GM10266 (cell line): ENCODE measurements at regions not wholly inside any gene's neighbourhood (a gene's known extent, or its start where the extent isn't known, plus 50 kb on each side); places are given as distances from the start of the nearest gene placed in this dataset.

Source experiments
- DNase-seq: peaks from one replicate; pipeline ENCODE4 v3.0.0; 2012; ENCODE audit errors: extremely low spot score
- CTCF ChIP-seq: IDR thresholded peaks from 2 replicates; pipeline ENCODE4 v1.5.1; 2012; ENCODE audit warnings: mild to moderate bottlenecking, low read depth; ENCODE audit not compliant: control insufficient read depth, insufficient read depth; ENCODE audit errors: missing control alignments

GRCh38 chr18:52070291-52070756 is 269.7 kb upstream of the DCC start:
- no peak for TF ChIP-seq CTCF
- DNase-seq: no peak

- TF ChIP-seq CTCF: no peak
- no peak for DNase-seq
These were observed 262.6 kb upstream of the DCC start for GRCh38 chr18:52077251-52077983.

DNA sequence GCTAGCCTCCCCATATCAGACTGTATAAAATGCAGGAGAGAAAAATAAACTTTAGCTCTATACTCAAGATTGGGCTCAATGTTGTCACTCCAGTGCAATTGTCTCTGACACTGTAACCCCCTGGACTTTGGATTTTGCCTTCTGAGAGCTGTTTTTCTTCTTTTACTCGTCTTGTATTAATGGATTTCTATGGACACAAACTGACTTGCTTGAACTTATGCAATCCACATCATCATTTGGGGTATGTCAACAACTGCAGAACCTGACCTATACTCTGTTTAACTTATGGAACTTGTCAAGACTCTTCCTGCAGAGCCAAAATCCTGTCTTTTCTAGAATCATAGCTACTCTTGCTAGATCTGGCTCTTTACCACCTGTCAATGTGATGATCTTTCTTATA is 257.8 kb upstream of the DCC start:
- no peak for DNase-seq
- no peak for TF ChIP-seq CTCF

DNA sequence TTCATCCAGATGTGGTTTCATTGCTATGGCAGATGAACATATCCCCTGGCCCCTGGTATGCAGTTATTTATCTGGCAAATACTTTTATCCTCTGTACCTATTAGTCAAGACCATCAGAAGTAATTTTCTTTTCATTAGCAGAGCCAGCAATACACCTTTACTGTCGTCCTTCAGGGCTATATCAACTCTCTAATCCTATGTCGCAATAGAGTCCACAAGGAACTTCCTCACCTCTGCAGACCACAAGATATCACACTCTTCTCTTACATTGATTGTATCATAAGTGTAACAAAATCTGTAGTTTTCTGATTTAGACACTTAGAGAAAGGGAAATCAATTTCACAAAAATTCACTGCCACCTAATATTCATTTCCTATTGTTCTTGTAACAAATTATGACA is 252.9 kb upstream of the DCC start:
- DNase-seq: no peak
- TF ChIP-seq CTCF: no peak

DNA sequence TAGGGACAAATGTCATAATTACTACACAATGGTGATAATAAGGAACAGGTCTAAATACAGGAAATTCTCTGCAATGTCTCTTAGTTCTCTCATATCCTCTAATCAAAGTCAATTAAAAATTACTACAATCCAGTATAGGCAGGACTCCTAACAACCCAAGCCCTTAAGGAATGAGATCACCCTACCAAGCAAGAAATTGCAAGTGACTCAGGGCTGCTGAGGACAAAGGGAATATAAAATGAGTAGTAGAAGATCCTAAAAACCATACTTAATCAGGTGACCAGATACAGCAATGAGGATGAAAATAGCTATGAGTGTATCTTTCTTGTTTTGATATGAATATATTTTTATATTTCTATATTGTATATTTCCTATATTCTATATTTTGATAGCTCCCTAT is 250.0 kb upstream of the DCC start:
- TF ChIP-seq CTCF: no peak
- DNase-seq: no peak

GRCh38 chr18:52093171-52093570 is 246.8 kb upstream of the DCC start:
- TF ChIP-seq CTCF: no peak

DNA sequence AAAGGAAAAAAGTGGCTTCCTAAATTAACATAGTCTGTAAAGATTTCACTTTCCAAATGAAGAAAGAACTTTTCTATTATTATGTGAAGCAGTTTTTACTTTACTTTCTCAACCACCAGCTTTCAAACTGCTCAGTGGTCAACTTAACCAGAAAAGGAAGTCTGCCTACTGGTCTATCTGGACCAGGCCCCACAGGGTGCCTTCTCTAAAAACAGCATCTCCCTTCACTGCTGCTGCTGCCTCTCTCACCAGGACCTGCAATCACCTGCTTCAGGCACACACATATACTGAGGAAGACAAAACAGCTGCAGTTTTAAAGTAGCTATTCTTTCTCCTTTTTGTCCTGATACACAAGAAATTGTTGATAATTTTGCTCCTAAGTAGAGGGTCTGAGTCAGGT is 221.3 kb upstream of the DCC start:
- no peak for DNase-seq
- TF ChIP-seq CTCF: no peak

More at GRCh38 chr18:52093171-52093570, 246.8 kb upstream of the DCC start:
- no peak for DNase-seq
